GM23248 (cell line): ENCODE measurements at regions not wholly inside any gene's neighbourhood (a gene's known extent, or its start where the extent isn't known, plus 50 kb on each side); places are given as distances from the start of the nearest gene placed in this dataset.

Experiments
- EZH2 ChIP-seq: fragments of 200-600 bp; sonication (generic); IDR thresholded peaks from 2 replicates; pipeline ENCODE4 v1.6.1; 2018; ENCODE audit warnings: antibody characterized with exemption, mild to moderate bottlenecking; ENCODE audit not compliant: insufficient read depth, poor library complexity, severe bottlenecking
- EZH2phosphoT487 ChIP-seq: fragments of 200-600 bp; sonication (generic); IDR thresholded peaks from 2 replicates; pipeline ENCODE4 v1.6.1; 2018; ENCODE audit warnings: antibody characterized with exemption, moderate library complexity, mild to moderate bottlenecking, low read depth; ENCODE audit not compliant: insufficient read depth

DNA sequence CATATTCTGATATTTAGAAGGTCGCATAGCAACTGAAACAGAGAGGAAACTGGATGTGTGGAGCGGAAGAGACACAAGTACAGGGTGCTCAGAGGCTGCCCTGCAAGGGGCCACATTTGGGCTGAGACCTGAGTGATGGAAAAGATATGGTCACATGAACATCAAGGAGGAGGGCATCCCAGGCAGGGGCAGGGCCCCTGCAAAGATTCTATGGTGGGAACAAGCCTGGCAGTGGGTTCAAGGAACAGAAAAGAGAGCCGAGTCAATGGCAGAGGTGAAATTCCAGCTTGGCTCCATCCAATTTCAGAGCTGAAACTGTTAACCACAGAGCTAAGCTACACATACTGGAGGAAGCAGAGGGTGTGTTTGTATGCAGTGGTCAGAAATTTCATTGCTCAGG, 227.7 kb downstream of the PRDM2 start:
- TF ChIP-seq EZH2phosphoT487, result no peak
- no peak for TF ChIP-seq EZH2
